ENCODE measurements at regions not wholly inside any gene's neighbourhood (a gene's known extent, or its start where the extent isn't known, plus 50 kb on each side); places are given as distances from the start of the nearest gene placed in this dataset.

DNA sequence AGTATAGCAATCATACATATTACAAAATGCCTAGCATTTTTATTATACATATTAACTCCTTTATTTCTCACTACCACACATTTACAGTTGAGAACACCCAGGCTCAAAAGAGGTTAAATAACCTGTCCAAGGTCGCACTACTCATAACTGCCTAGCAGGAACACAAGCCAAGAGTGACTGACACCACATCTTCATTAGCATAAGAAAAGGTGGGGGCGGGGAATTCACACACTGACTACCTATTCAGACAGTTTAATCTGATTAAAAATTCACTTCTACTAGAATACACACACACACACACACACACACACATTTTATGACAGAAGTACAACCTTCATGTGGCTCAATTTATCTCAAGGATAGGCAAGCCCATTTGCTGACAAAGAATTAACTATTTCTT is 77.8 kb upstream of the CACHD1 start:
- WGBS, 2 donors: 59 to 67% methylated on average over 2 of the region's 2 CpGs
- H3K4me3 ChIP-seq (replicated peaks in 1 of 3): no peak overlapping the region
- H3K36me3 ChIP-seq: no peaks in the 10 kb centered on the region
- no peaks in the 10 kb centered on the region for H3K27me3 ChIP-seq
- no peak overlapping the region for H3K27ac ChIP-seq
- no peaks in the 10 kb centered on the region for H3K9me3 ChIP-seq
- no peak for DNase-seq
- no peak for TF ChIP-seq POLR2A (IDR thresholded peaks at IDR 0.05)
- TF ChIP-seq, protein P1, sequence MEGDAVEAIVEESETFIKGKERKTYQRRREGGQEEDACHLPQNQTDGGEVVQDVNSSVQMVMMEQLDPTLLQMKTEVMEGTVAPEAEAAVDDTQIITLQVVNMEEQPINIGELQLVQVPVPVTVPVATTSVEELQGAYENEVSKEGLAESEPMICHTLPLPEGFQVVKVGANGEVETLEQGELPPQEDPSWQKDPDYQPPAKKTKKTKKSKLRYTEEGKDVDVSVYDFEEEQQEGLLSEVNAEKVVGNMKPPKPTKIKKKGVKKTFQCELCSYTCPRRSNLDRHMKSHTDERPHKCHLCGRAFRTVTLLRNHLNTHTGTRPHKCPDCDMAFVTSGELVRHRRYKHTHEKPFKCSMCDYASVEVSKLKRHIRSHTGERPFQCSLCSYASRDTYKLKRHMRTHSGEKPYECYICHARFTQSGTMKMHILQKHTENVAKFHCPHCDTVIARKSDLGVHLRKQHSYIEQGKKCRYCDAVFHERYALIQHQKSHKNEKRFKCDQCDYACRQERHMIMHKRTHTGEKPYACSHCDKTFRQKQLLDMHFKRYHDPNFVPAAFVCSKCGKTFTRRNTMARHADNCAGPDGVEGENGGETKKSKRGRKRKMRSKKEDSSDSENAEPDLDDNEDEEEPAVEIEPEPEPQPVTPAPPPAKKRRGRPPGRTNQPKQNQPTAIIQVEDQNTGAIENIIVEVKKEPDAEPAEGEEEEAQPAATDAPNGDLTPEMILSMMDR (IDR thresholded peaks at IDR 0.05): no peak
- intact Hi-C loops (cut with DNase I): no loop called here
- H3K4me1 ChIP-seq: no peaks in the 10 kb centered on the region

DNA sequence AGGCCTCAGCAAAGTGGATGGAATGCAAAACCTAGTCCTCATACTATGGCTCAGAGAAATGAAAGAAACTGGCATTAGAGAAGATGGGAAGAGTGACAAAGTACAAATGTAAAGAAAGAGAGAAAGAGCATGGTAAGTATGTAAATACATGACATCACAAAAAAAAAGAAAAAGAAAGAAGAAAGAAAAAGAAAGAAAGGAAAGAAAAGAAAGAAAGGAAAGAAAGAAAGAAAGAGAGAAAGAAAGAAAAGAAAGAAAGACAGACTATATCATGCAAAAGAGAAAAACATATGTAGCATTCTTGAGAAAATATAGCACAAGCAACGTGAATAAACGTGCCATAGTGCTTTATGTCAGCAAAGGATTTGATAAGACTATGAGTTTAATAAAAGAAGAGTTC is 76.1 kb upstream of the CACHD1 start:
- 93% methylated on average over 2 of the region's 2 CpGs for WGBS, 2 donors
- TF ChIP-seq, protein P1 (IDR thresholded peaks at IDR 0.05): no peak
- TF ChIP-seq POLR2A (IDR thresholded peaks at IDR 0.05): no peak
- Histone ChIP-seq H3K4me3 (replicated peaks in 1 of 3) (no peak overlapping the region), H3K9me3 (no peaks in the 10 kb centered on the region), H3K27ac (no peak overlapping the region), H3K27me3 (no peaks in the 10 kb centered on the region), H3K36me3 (no peaks in the 10 kb centered on the region), H3K4me1 (no peaks in the 10 kb centered on the region)
- no peak for DNase-seq
- intact Hi-C loops (cut with DNase I): no loop called here

DNA sequence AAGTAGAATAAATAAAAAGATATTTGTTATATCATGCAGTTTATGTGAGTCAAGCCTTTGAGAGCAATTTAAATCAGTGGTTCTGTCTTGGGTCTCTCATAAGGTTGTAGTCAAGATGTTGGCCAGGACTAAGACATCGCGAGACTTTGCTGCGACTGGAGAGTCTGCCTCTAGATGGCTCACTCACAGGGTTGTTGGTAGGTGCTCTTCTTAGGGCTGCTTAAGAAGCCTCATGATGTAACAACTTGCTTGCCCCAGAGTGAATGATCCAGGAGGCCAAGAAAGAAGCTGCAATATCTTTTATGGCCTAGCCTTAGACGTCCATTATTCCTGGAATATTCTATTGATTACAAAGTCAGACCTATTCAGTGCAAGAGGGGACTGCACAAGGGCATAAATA is 73.1 kb upstream of the CACHD1 start:
- Histone ChIP-seq H3K36me3 (no peaks in the 10 kb centered on the region), H3K4me1 (no peaks in the 10 kb centered on the region), H3K9me3 (no peaks in the 10 kb centered on the region), H3K4me3 (replicated peaks in 1 of 3) (no peak overlapping the region), H3K27me3 (no peaks in the 10 kb centered on the region), H3K27ac (no peak overlapping the region)
- WGBS, 2 donors: 78 to 82% methylated on average over 4 of the region's 4 CpGs
- DNase-seq: no peak
- intact Hi-C loops (cut with DNase I): no loop called here
- TF ChIP-seq, protein P1 (IDR thresholded peaks at IDR 0.05): no peak
- TF ChIP-seq POLR2A (IDR thresholded peaks at IDR 0.05): no peak

DNA sequence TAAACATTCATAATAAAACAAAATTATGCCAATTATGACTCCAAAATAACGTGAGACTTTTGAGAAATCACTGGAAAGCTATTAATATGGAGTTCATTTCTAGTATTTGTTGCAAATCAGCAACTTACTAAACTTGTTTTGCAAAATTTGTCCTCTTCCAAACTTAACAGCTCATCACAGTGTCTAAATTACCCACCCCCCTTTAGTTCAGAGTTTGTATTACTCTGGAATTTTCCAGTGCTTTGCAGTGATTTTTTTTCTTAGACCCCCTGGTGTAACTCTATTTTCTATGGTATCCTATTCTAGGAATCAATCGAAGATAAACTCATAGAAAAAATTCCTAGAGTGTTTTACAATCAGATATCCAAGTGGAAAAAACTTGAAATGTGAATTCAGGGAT is 72.4 kb upstream of the CACHD1 start:
- TF ChIP-seq, protein P1 (IDR thresholded peaks at IDR 0.05): no peak
- no peak for TF ChIP-seq POLR2A (IDR thresholded peaks at IDR 0.05)
- Histone ChIP-seq H3K9me3 (no peaks in the 10 kb centered on the region), H3K4me3 (replicated peaks in 1 of 3) (no peak overlapping the region), H3K27ac (no peak overlapping the region), H3K4me1 (no peaks in the 10 kb centered on the region), H3K36me3 (no peaks in the 10 kb centered on the region), H3K27me3 (no peaks in the 10 kb centered on the region)
- 87 to 94% methylated on average over 2 of the region's 2 CpGs for WGBS, 2 donors
- DNase-seq: no peak
- intact Hi-C loops (cut with DNase I): no loop called here

DNA sequence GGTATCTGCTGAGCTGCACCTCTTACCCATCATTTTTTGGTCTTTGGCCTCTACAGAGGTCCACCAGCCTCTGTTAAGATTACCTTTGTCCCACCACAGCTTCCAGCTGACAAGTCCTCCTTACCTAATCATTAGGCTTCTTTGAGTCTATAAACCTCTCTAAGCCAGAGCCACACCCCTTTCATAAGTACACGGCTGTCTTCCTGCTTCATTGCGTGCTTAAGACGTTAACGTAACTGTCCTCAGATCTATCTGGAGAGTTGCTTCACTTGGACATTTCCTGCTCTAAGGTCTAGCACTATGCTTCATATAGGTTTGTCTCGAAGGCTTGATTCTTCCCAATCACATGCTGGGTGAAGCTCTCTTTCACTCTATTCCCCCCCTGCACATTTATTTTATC is 71.0 kb upstream of the CACHD1 start:
- H3K4me3 ChIP-seq (replicated peaks in 1 of 3): no peak overlapping the region
- DNase-seq: no peak
- no peaks in the 10 kb centered on the region for H3K4me1 ChIP-seq
- H3K9me3 ChIP-seq: no peaks in the 10 kb centered on the region
- no peaks in the 10 kb centered on the region for H3K27me3 ChIP-seq
- WGBS, 2 donors: 72 to 79% methylated on average over 5 of the region's 5 CpGs
- TF ChIP-seq, protein P1 (IDR thresholded peaks at IDR 0.05): no peak
- no peak for TF ChIP-seq POLR2A (IDR thresholded peaks at IDR 0.05)
- no peaks in the 10 kb centered on the region for H3K36me3 ChIP-seq
- H3K27ac ChIP-seq: no peak overlapping the region
- intact Hi-C loops (cut with DNase I): no loop called here
